Vagina (tissue), 2 donors: ENCODE measurements at regions not wholly inside any gene's neighbourhood (a gene's known extent, or its start where the extent isn't known, plus 50 kb on each side); places are given as distances from the start of the nearest gene placed in this dataset.

Experiments used
- POLR2AphosphoS5 ChIP-seq, 2 donors: sonication (generic); formaldehyde crosslinking; IDR thresholded peaks; one replicate each; pipeline ENCODE4 v1.9.0; 2017; ENCODE audit warnings: antibody characterized with exemption in 2 of 2, mild to moderate bottlenecking in 2 of 2, low read depth in 1 of 2; ENCODE audit not compliant: insufficient read depth in 1 of 2
- TF ChIP-seq, protein P1 (sequence below), 3 experiments: fragments of 450-650 bp in 2 of 3; fragments of 200-600 bp in 1 of 3; sonication (generic) in 1 of 3; IDR thresholded peaks; one replicate each; pipeline ENCODE4 v1.5.1; 2017 to 2019; ENCODE audit warnings: antibody characterized with exemption in 3 of 3, mild to moderate bottlenecking in 2 of 3, moderate library complexity in 2 of 3

GRCh38 chr3:177561769-177562392, 364.6 kb upstream of the TBL1XR1 start:
- TF ChIP-seq, protein P1, sequence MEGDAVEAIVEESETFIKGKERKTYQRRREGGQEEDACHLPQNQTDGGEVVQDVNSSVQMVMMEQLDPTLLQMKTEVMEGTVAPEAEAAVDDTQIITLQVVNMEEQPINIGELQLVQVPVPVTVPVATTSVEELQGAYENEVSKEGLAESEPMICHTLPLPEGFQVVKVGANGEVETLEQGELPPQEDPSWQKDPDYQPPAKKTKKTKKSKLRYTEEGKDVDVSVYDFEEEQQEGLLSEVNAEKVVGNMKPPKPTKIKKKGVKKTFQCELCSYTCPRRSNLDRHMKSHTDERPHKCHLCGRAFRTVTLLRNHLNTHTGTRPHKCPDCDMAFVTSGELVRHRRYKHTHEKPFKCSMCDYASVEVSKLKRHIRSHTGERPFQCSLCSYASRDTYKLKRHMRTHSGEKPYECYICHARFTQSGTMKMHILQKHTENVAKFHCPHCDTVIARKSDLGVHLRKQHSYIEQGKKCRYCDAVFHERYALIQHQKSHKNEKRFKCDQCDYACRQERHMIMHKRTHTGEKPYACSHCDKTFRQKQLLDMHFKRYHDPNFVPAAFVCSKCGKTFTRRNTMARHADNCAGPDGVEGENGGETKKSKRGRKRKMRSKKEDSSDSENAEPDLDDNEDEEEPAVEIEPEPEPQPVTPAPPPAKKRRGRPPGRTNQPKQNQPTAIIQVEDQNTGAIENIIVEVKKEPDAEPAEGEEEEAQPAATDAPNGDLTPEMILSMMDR (IDR thresholded peaks at IDR 0.05) = no peak
- no peak for TF ChIP-seq POLR2AphosphoS5 (IDR thresholded peaks at IDR 0.05; ENCODE audit: insufficient read depth in 1 of 2, low read depth in 1 of 2)
